B cell (primary cell): ENCODE measurements at regions not wholly inside any gene's neighbourhood (a gene's known extent, or its start where the extent isn't known, plus 50 kb on each side); places are given as distances from the start of the nearest gene placed in this dataset.

Experiments
- ATAC-seq: fragments of 200-7000 bp; cut with Tn5 transposase; one replicate; pipeline ENCODE4 v1.10.0; 2021; ENCODE audit warnings: low read depth, mild to moderate bottlenecking, moderate number of reproducible peaks, moderate library complexity
- CTCF ChIA-PET: fragments of 350-600 bp; sonication (Branson Sonifier 250); formaldehyde crosslinking; loops from one replicate; lab custom pipeline; 2021; ENCODE audit warnings: antibody characterized with exemption, inconsistent platforms; lab: Charles Lee
- POLR2A ChIA-PET: fragments of 350-600 bp; sonication (Branson Sonifier 250); formaldehyde crosslinking; loops from one replicate; lab custom pipeline; 2021; ENCODE audit warnings: antibody characterized with exemption; lab: Charles Lee
- DNase-seq: peaks from one replicate; pipeline ENCODE4 v3.0.0; 2013
- H2AFZ ChIP-seq: 2 replicates; pipeline ENCODE4 v1.6.1; 2012; ENCODE audit warnings: mild to moderate bottlenecking, low read depth, low read length; ENCODE audit not compliant: insufficient read depth, poor library complexity, severe bottlenecking
- H3K27ac ChIP-seq, 2 donors: 1 replicate in 1 of 2; 2 replicates in 1 of 2; pipeline ENCODE4 v1.5.1; 2012 to 2013; ENCODE audit warnings: low read length in 2 of 2, mild to moderate bottlenecking in 2 of 2, moderate library complexity in 1 of 2
- H3K27me3 ChIP-seq, 4 experiments: fragments of 200-600 bp in 1 of 4; sonication (generic) in 1 of 4; replicated peaks in 1 of 4; 1 replicate in 2 of 4; 2 replicates in 2 of 4; pipeline versions ENCODE4 v1.6.1 to v1.7.0; 2013 to 2016; ENCODE audit warnings: low read length in 3 of 4, mild to moderate bottlenecking in 2 of 4, mixed read lengths in 1 of 4, moderate library complexity in 1 of 4; ENCODE audit not compliant: insufficient read depth in 4 of 4, control insufficient read depth in 3 of 4; ENCODE audit errors: control extremely low read depth in 1 of 4
- H3K36me3 ChIP-seq, 2 experiments: replicated peaks in 1 of 2; 1 replicate in 1 of 2; 2 replicates in 1 of 2; pipeline versions ENCODE4 v1.6.1 to v1.7.1; 2013; ENCODE audit warnings: low read length in 1 of 2; ENCODE audit not compliant: insufficient read depth in 2 of 2, control insufficient read depth in 1 of 2; ENCODE audit errors: control extremely low read depth in 1 of 2, extremely low read depth in 1 of 2
- H3K4me1 ChIP-seq, 2 donors: fragments of 200-600 bp in 1 of 2; sonication (generic) in 1 of 2; 1 replicate in 1 of 2; 2 replicates in 1 of 2; pipeline versions ENCODE4 v1.5.1 to v1.6.1; 2013 to 2017; ENCODE audit warnings: low read length in 2 of 2; ENCODE audit not compliant: control insufficient read depth in 2 of 2, insufficient read depth in 2 of 2
- H3K4me2 ChIP-seq: replicated peaks from 2 replicates; pipeline ENCODE3; 2012; ENCODE audit warnings: mild to moderate bottlenecking, low read depth, low read length; ENCODE audit not compliant: poor library complexity, severe bottlenecking
- H3K4me3 ChIP-seq, 5 experiments: fragments of 200-600 bp in 1 of 5; sonication (generic) in 1 of 5; 1 replicate in 3 of 5; 2 replicates in 2 of 5; pipeline versions ENCODE4 v1.5.1 to v1.7.0; 2011 to 2016; ENCODE audit warnings: low read length in 4 of 5, mild to moderate bottlenecking in 4 of 5, low read depth in 2 of 5, control low read depth in 1 of 5, moderate library complexity in 1 of 5; ENCODE audit not compliant: insufficient read depth in 1 of 5; ENCODE audit errors: control extremely low read depth in 1 of 5, extremely low read depth in 1 of 5
- H3K79me2 ChIP-seq: fragments of 200-600 bp; sonication (generic); one replicate; pipeline ENCODE4 v1.6.0; 2016; ENCODE audit warnings: low read length; ENCODE audit not compliant: control insufficient read depth, insufficient read depth
- H3K9ac ChIP-seq: fragments of 200-600 bp; sonication (generic); 2 replicates; pipeline ENCODE4 v1.6.1; 2017; ENCODE audit warnings: mild to moderate bottlenecking, low read length, moderate library complexity
- H3K9me3 ChIP-seq, 3 donors: one replicate each; pipeline versions ENCODE4 v1.6.1 to v1.7.1; 2013; ENCODE audit warnings: low read length in 2 of 3; ENCODE audit not compliant: control insufficient read depth in 2 of 3, insufficient read depth in 1 of 3; ENCODE audit errors: control extremely low read depth in 1 of 3
- H4K20me1 ChIP-seq: 2 replicates; pipeline ENCODE4 v1.6.0; 2012; ENCODE audit warnings: mild to moderate bottlenecking, low read length; ENCODE audit not compliant: insufficient read depth, control insufficient read depth, poor library complexity, severe bottlenecking
- H3K27ac Mint-ChIP-seq: one replicate; pipeline ENCODE4 v1.8.0; 2021; ENCODE audit warnings: mixed read lengths
- H3K27me3 Mint-ChIP-seq: one replicate; pipeline ENCODE4 v1.8.0; 2021; ENCODE audit warnings: mixed read lengths
- H3K4me1 Mint-ChIP-seq: one replicate; pipeline ENCODE4 v1.8.0; 2021; ENCODE audit warnings: mixed read lengths
- H3K4me3 Mint-ChIP-seq: one replicate; pipeline ENCODE4 v1.8.0; 2021; ENCODE audit warnings: mixed read lengths
- H3K9me3 Mint-ChIP-seq: one replicate; pipeline ENCODE4 v1.8.0; 2022; ENCODE audit warnings: mixed read lengths; ENCODE audit not compliant: insufficient read depth
- CTCF ChIP-seq: fragments of 200-600 bp; IDR thresholded peaks from one replicate; pipeline ENCODE4 v1.8.0; 2022; ENCODE audit warnings: antibody characterized with exemption, mild to moderate bottlenecking
- EZH2 ChIP-seq: IDR thresholded peaks from 2 replicates; pipeline ENCODE4 v1.6.1; 2012; ENCODE audit warnings: borderline replicate concordance, low read depth, mild to moderate bottlenecking, moderate library complexity, low read length; ENCODE audit not compliant: insufficient read depth, poor library complexity, severe bottlenecking
- WGBS: methylation state at CpG from one replicate; pipeline ENCODE4 v1.1.5; 2013; ENCODE audit warnings: missing lambda C conversion rate; ENCODE audit not compliant: insufficient coverage; 5-methylcytosine and 5-hydroxymethylcytosine counted together
- intact Hi-C: fragments of 100-400 bp; cut with micrococcal nuclease; formaldehyde crosslinking; loops from one replicate; pipeline ENCODE4 v1.10.0; 2022

GRCh38 chr16:64116151-64116550 lies 1005.7 kb downstream of the CDH11 start:
- Histone ChIP-seq H3K27ac (no peak overlapping the region), H3K9ac (no peak overlapping the region), H2AFZ (no peak overlapping the region), H4K20me1 (no peaks in the 10 kb centered on the region), H3K4me2 (no peak overlapping the region), H3K9me3 (no peaks in the 10 kb centered on the region), H3K79me2 (no peaks in the 10 kb centered on the region), H3K27me3 (no peaks in the 10 kb centered on the region), H3K4me3 (no peak overlapping the region), H3K36me3 (no peaks in the 10 kb centered on the region), H3K4me1 (no peaks in the 10 kb centered on the region)
- TF ChIP-seq CTCF (no peak), EZH2 (no peak)
- Mint-ChIP-seq H3K27ac (no peak overlapping the region), H3K9me3 (peaks cover 3% of the 10 kb centered on the region), H3K4me1 (no peaks in the 10 kb centered on the region), H3K4me3 (no peak overlapping the region), H3K27me3 (no peaks in the 10 kb centered on the region)
- DNase-seq, result no peak
- POLR2A ChIA-PET, result no interaction called here
- ATAC-seq, result no peak
- WGBS, result 75% methylated on average over 1 of the region's 1 CpG
- intact Hi-C loops, result no loop called here
- CTCF ChIA-PET, result no interaction called here

GRCh38 chr16:64109241-64109640 lies 1012.6 kb downstream of the CDH11 start:
- Histone ChIP-seq H3K4me3 (no peak overlapping the region), H3K9me3 (no peaks in the 10 kb centered on the region), H3K9ac (no peak overlapping the region), H4K20me1 (no peaks in the 10 kb centered on the region), H3K27ac (no peak overlapping the region), H3K4me2 (no peak overlapping the region), H2AFZ (no peak overlapping the region), H3K27me3 (no peaks in the 10 kb centered on the region), H3K36me3 (no peaks in the 10 kb centered on the region), H3K79me2 (no peaks in the 10 kb centered on the region), H3K4me1 (no peaks in the 10 kb centered on the region)
- DNase-seq, result no peak
- WGBS, result no CpG with 5 or more reads among the region's 2 CpGs
- Mint-ChIP-seq H3K4me1 (no peaks in the 10 kb centered on the region), H3K27me3 (no peaks in the 10 kb centered on the region), H3K9me3 (peaks cover 5% of the 10 kb centered on the region), H3K27ac (no peak overlapping the region), H3K4me3 (no peak overlapping the region)
- POLR2A ChIA-PET, result no interaction called here
- intact Hi-C loops, result no loop called here
- CTCF ChIA-PET, result no interaction called here
- ATAC-seq, result no peak
- no peak for TF ChIP-seq EZH2
- no peak for TF ChIP-seq CTCF
